Upper lobe of right lung (tissue), 1 donor: ENCODE measurements at regions not wholly inside any gene's neighbourhood (a gene's known extent, or its start where the extent isn't known, plus 50 kb on each side); places are given as distances from the start of the nearest gene placed in this dataset.

Source experiments
- ATAC-seq: fragments of 200-7000 bp; cut with Tn5 transposase; one replicate; pipeline ENCODE4 v1.9.1; 2020; ENCODE audit warnings: mild to moderate bottlenecking, moderate library complexity
- DNase-seq: peaks from one replicate; pipeline ENCODE4 v3.0.0-alpha.2; 2020
- H3K27ac ChIP-seq: fragments of 200-600 bp; one replicate; pipeline ENCODE4 v1.8.0; 2022
- H3K27me3 ChIP-seq: fragments of 200-600 bp; one replicate; pipeline ENCODE4 v1.8.0; 2022; ENCODE audit warnings: mild to moderate bottlenecking
- H3K36me3 ChIP-seq: fragments of 200-600 bp; one replicate; pipeline ENCODE4 v1.8.0; 2022
- H3K4me1 ChIP-seq: fragments of 200-600 bp; one replicate; pipeline ENCODE4 v1.8.0; 2022
- H3K4me3 ChIP-seq: fragments of 200-600 bp; one replicate; pipeline ENCODE4 v1.8.0; 2022; ENCODE audit warnings: mild to moderate bottlenecking
- H3K9me3 ChIP-seq: fragments of 200-600 bp; one replicate; pipeline ENCODE4 v1.8.0; 2022
- CTCF ChIP-seq: fragments of 200-600 bp; IDR thresholded peaks from one replicate; pipeline ENCODE4 v1.8.0; 2022; ENCODE audit warnings: antibody characterized with exemption
- intact Hi-C: fragments of 100-400 bp; cut with DNase I; formaldehyde crosslinking; loops from one replicate; pipeline ENCODE4 v1.11.0; 2022
- donor health status: DM: no; HTN: yes; CAD: no; lungs with severe emphysema.

GRCh38 chr6:98547634-98548033 is 286.7 kb upstream of the POU3F2 start:
- ATAC-seq: no peak
- Histone ChIP-seq H3K9me3 (no peaks in the 10 kb centered on the region), H3K4me3 (no peak overlapping the region), H3K27ac (no peak overlapping the region), H3K4me1 (no peaks in the 10 kb centered on the region), H3K36me3 (no peaks in the 10 kb centered on the region), H3K27me3 (no peaks in the 10 kb centered on the region)
- no peak for DNase-seq
- intact Hi-C loops: no loop called here
- no peak for TF ChIP-seq CTCF

- no peak for TF ChIP-seq CTCF
- no peaks in the 10 kb centered on the region for H3K27me3 ChIP-seq
- DNase-seq (no peak), ATAC-seq (no peak)
- no peaks in the 10 kb centered on the region for H3K4me1 ChIP-seq
- intact Hi-C loops: no loop called here
- no peak overlapping the region for H3K4me3 ChIP-seq
- no peaks in the 10 kb centered on the region for H3K36me3 ChIP-seq
- H3K27ac ChIP-seq: no peak overlapping the region
- H3K9me3 ChIP-seq: no peaks in the 10 kb centered on the region
These were observed 286.1 kb upstream of the POU3F2 start for GRCh38 chr6:98548301-98548700.

GRCh38 chr6:98560418-98560817 is 274.0 kb upstream of the POU3F2 start:
- intact Hi-C loops: no loop called here
- Histone ChIP-seq H3K4me1 (no peaks in the 10 kb centered on the region), H3K4me3 (no peak overlapping the region), H3K9me3 (no peaks in the 10 kb centered on the region), H3K36me3 (no peaks in the 10 kb centered on the region), H3K27ac (no peak overlapping the region), H3K27me3 (no peaks in the 10 kb centered on the region)
- DNase-seq (no peak), ATAC-seq (no peak)
- TF ChIP-seq CTCF: no peak

- ATAC-seq (no peak), DNase-seq (no peak)
- H3K36me3 ChIP-seq: no peaks in the 10 kb centered on the region
- intact Hi-C loops: no loop called here
- H3K9me3 ChIP-seq: no peaks in the 10 kb centered on the region
- no peaks in the 10 kb centered on the region for H3K27me3 ChIP-seq
- H3K4me3 ChIP-seq: no peak overlapping the region
- H3K4me1 ChIP-seq: no peaks in the 10 kb centered on the region
- no peak overlapping the region for H3K27ac ChIP-seq
- TF ChIP-seq CTCF: no peak
These were observed 273.5 kb upstream of the POU3F2 start for GRCh38 chr6:98560841-98561240.

- Histone ChIP-seq H3K27me3 (no peaks in the 10 kb centered on the region), H3K36me3 (no peaks in the 10 kb centered on the region), H3K4me3 (no peak overlapping the region), H3K4me1 (no peaks in the 10 kb centered on the region), H3K27ac (no peak overlapping the region), H3K9me3 (no peaks in the 10 kb centered on the region)
- TF ChIP-seq CTCF: no peak
- intact Hi-C loops: no loop called here
- no peak for DNase-seq
- ATAC-seq: no peak
These were observed 268.2 kb upstream of the POU3F2 start for GRCh38 chr6:98566126-98566525.

- Histone ChIP-seq H3K27ac (no peak overlapping the region), H3K4me3 (no peak overlapping the region), H3K36me3 (no peaks in the 10 kb centered on the region), H3K4me1 (no peaks in the 10 kb centered on the region), H3K9me3 (no peaks in the 10 kb centered on the region), H3K27me3 (no peaks in the 10 kb centered on the region)
- DNase-seq (no peak), ATAC-seq (no peak)
- TF ChIP-seq CTCF: no peak
- intact Hi-C loops: no loop called here
These were observed 261.8 kb upstream of the POU3F2 start for GRCh38 chr6:98572579-98572978.
